H9 (cell line): ENCODE measurements at regions not wholly inside any gene's neighbourhood (a gene's known extent, or its start where the extent isn't known, plus 50 kb on each side); places are given as distances from the start of the nearest gene placed in this dataset.

Source experiments
- DNase-seq: peaks from one replicate; pipeline ENCODE4 v3.0.0-alpha.2; 2017
- H2AFZ ChIP-seq: one replicate; pipeline ENCODE4 v1.6.1; 2013; ENCODE audit warnings: mild to moderate bottlenecking, low read length, control low read depth, moderate library complexity
- H2AK5ac ChIP-seq: 2 replicates; pipeline ENCODE4 v1.6.1; 2013; ENCODE audit warnings: low read length, control low read depth, mixed read lengths; ENCODE audit not compliant: insufficient read length
- H2BK120ac ChIP-seq: one replicate; pipeline ENCODE4 v1.6.1; 2013; ENCODE audit warnings: low read depth, mild to moderate bottlenecking, low read length, control low read depth, inconsistent platforms; ENCODE audit not compliant: poor library complexity, severe bottlenecking
- H2BK12ac ChIP-seq: 2 replicates; pipeline ENCODE4 v1.6.1; 2013; ENCODE audit warnings: low read length, control low read depth, mixed read lengths, low read depth; ENCODE audit not compliant: insufficient read length
- H2BK15ac ChIP-seq: 2 replicates; pipeline ENCODE4 v1.6.1; 2013; ENCODE audit warnings: low read depth, low read length, control low read depth
- H2BK20ac ChIP-seq: one replicate; pipeline ENCODE4 v1.6.1; 2013; ENCODE audit warnings: low read depth, mild to moderate bottlenecking, low read length, control low read depth, inconsistent platforms; ENCODE audit not compliant: poor library complexity, severe bottlenecking
- H2BK5ac ChIP-seq: 2 replicates; pipeline ENCODE4 v1.6.1; 2013; ENCODE audit warnings: low read length, control low read depth, mixed read lengths; ENCODE audit not compliant: insufficient read length
- H3K14ac ChIP-seq: 2 replicates; pipeline ENCODE4 v1.6.1; 2013; ENCODE audit warnings: low read length, control low read depth; ENCODE audit not compliant: insufficient read depth
- H3K18ac ChIP-seq: 2 replicates; pipeline ENCODE4 v1.6.1; 2013; ENCODE audit warnings: low read depth, mild to moderate bottlenecking, mixed read lengths, low read length, control low read depth; ENCODE audit not compliant: insufficient read length
- H3K23ac ChIP-seq: 2 replicates; pipeline ENCODE4 v1.6.1; 2013; ENCODE audit warnings: low read length, control low read depth, mixed read lengths, low read depth; ENCODE audit not compliant: insufficient read length
- H3K23me2 ChIP-seq: 2 replicates; pipeline ENCODE4 v1.6.1; 2013; ENCODE audit warnings: low read depth, mild to moderate bottlenecking, mixed read lengths, low read length, control low read depth; ENCODE audit not compliant: insufficient read length, poor library complexity, severe bottlenecking
- H3K27ac ChIP-seq: 2 replicates; pipeline ENCODE4 v1.5.1; 2013; ENCODE audit warnings: low read length, control low read depth, mixed read lengths, low read depth; ENCODE audit not compliant: insufficient read length
- H3K27me3 ChIP-seq: 2 replicates; pipeline ENCODE4 v1.6.1; 2013; ENCODE audit warnings: low read length, control low read depth, inconsistent platforms; ENCODE audit not compliant: insufficient read depth
- H3K4ac ChIP-seq: 2 replicates; pipeline ENCODE4 v1.6.1; 2013; ENCODE audit warnings: low read depth, mild to moderate bottlenecking, control low read depth, inconsistent platforms, low read length, moderate library complexity
- H3K4me1 ChIP-seq: 2 replicates; pipeline ENCODE4 v1.6.1; 2013; ENCODE audit warnings: low read length, control low read depth, inconsistent platforms; ENCODE audit not compliant: insufficient read depth
- H3K4me2 ChIP-seq: 2 replicates; pipeline ENCODE4 v1.6.1; 2013; ENCODE audit warnings: low read length, control low read depth, mixed read lengths; ENCODE audit not compliant: insufficient read length, insufficient read depth
- H3K56ac ChIP-seq: 2 replicates; pipeline ENCODE4 v1.6.1; 2013; ENCODE audit warnings: low read depth, mild to moderate bottlenecking, mixed read lengths, low read length, control low read depth; ENCODE audit not compliant: insufficient read length
- H3K79me1 ChIP-seq: 2 replicates; pipeline ENCODE4 v1.6.1; 2013; ENCODE audit warnings: low read depth, mild to moderate bottlenecking, moderate library complexity, low read length, control low read depth, inconsistent platforms; ENCODE audit not compliant: insufficient read depth, poor library complexity, severe bottlenecking
- H3K79me2 ChIP-seq: 2 replicates; pipeline ENCODE4 v1.6.1; 2013; ENCODE audit warnings: low read length, control low read depth, inconsistent platforms; ENCODE audit not compliant: insufficient read depth
- H3K9ac ChIP-seq: 2 replicates; pipeline ENCODE4 v1.6.1; 2013; ENCODE audit warnings: low read length, control low read depth, mixed read lengths; ENCODE audit not compliant: insufficient read length; ENCODE audit errors: extremely low read depth
- H3K9me3 ChIP-seq: one replicate; pipeline ENCODE4 v1.6.1; 2013; ENCODE audit warnings: low read depth, low read length, inconsistent platforms; ENCODE audit not compliant: control insufficient read depth
- H3T11ph ChIP-seq: one replicate; pipeline ENCODE4 v1.6.1; 2013; ENCODE audit warnings: mild to moderate bottlenecking, low read length, control low read depth, inconsistent platforms
- H4K20me1 ChIP-seq: one replicate; pipeline ENCODE4 v1.6.1; 2013; ENCODE audit not compliant: control insufficient read depth, insufficient read length, insufficient read depth
- H4K5ac ChIP-seq: 2 replicates; pipeline ENCODE4 v1.6.1; 2013; ENCODE audit warnings: low read depth, mild to moderate bottlenecking, mixed read lengths, low read length, control low read depth; ENCODE audit not compliant: insufficient read length
- H4K8ac ChIP-seq: replicated peaks from 2 replicates; pipeline ENCODE4 v1.6.1; 2013; ENCODE audit warnings: low read length, control low read depth, mixed read lengths, low read depth; ENCODE audit not compliant: insufficient read length
- H4K91ac ChIP-seq: 2 replicates; pipeline ENCODE4 v1.6.1; 2013; ENCODE audit warnings: low read depth, mild to moderate bottlenecking, moderate library complexity, mixed read lengths, low read length, control low read depth; ENCODE audit not compliant: insufficient read length
- H3K27ac Mint-ChIP-seq, 3 experiments: 2 replicates in 2 of 3; 3 replicates in 1 of 3; pipeline ENCODE4 v1.8.0; 2020 to 2021; ENCODE audit warnings: mixed read lengths in 3 of 3, mild to moderate bottlenecking in 1 of 3, moderate library complexity in 1 of 3
- H3K27me3 Mint-ChIP-seq: 2 replicates; pipeline ENCODE4 v1.8.0; 2021; ENCODE audit warnings: low read depth, mild to moderate bottlenecking, moderate library complexity, mixed read lengths
- H3K36me3 Mint-ChIP-seq, 3 experiments: 2 replicates in 2 of 3; 3 replicates in 1 of 3; pipeline ENCODE4 v1.8.0; 2020 to 2021; ENCODE audit warnings: low read depth in 3 of 3, mixed read lengths in 3 of 3; ENCODE audit not compliant: insufficient read depth in 1 of 3
- H3K4me1 Mint-ChIP-seq, 2 experiments: 2 replicates each; pipeline ENCODE4 v1.8.0; 2020; ENCODE audit warnings: mixed read lengths in 2 of 2
- H3K4me3 Mint-ChIP-seq, 2 experiments: 2 replicates in 1 of 2; 3 replicates in 1 of 2; pipeline ENCODE4 v1.8.0; 2020 to 2021; ENCODE audit warnings: mild to moderate bottlenecking in 2 of 2, mixed read lengths in 2 of 2, moderate library complexity in 1 of 2
- H3K9me3 Mint-ChIP-seq, 2 experiments: 2 replicates in 1 of 2; 3 replicates in 1 of 2; pipeline ENCODE4 v1.8.0; 2020; ENCODE audit warnings: mild to moderate bottlenecking in 2 of 2, mixed read lengths in 2 of 2, moderate library complexity in 1 of 2
- CTCF ChIP-seq: fragments of 200-600 bp; sonication (generic); conservative IDR thresholded peaks from 3 replicates; pipeline ENCODE4 v1.8.0; 2021; ENCODE audit warnings: antibody characterized with exemption, mild to moderate bottlenecking
- WGBS: extraction: QIAGEN DNeasy Blood & Tissue Kit; methylation state at CpG from one replicate; pipeline ENCODE4 v1.1.7; 2013; ENCODE audit warnings: missing lambda C conversion rate, low lambda C conversion rate, mixed read lengths; ENCODE audit not compliant: insufficient read length; ENCODE audit errors: extremely low coverage; 5-methylcytosine and 5-hydroxymethylcytosine counted together

DNA sequence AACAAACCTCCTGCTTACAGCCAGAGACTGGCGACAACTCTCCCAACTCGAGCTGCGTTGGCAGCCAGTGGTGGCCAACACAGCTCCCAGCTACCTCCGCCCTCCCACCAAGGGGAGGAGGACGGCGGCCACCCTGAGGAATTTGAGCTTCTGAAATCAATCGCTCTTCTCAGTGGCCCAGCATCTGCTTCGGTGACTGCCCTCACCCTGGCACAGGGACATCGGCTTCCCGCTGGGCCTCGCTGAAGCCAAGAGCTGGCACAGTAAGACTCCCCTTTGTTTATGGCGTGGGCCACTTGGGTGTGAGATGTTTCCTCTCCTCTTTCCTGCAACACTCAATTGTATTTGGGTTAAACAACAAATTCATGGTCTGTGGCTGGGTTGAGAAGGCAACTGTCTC is 136.2 kb downstream of the ZBTB18 start:
- no peak overlapping the region for H2BK15ac ChIP-seq
- H4K5ac ChIP-seq = no peak overlapping the region
- no peaks in the 10 kb centered on the region for H4K20me1 ChIP-seq
- H3K4me1 Mint-ChIP-seq = peaks cover 13 to 17% of the 10 kb centered on the region in 2 experiments
- H3K14ac ChIP-seq = no peak overlapping the region
- H3K9me3 Mint-ChIP-seq = peaks cover 0 to 8% of the 10 kb centered on the region in 2 experiments; a peak in 3 of 5 replicates
- no peaks in the 10 kb centered on the region for H3K27me3 ChIP-seq
- DNase-seq = no peak
- H3K18ac ChIP-seq = no peak overlapping the region
- H3K23ac ChIP-seq = no peak overlapping the region
- no peak overlapping the region for H2BK120ac ChIP-seq
- H3K4ac ChIP-seq = no peak overlapping the region
- no peak overlapping the region for H2AFZ ChIP-seq
- no peaks in the 10 kb centered on the region for H3K23me2 ChIP-seq
- TF ChIP-seq CTCF = no peak
- H3K27ac Mint-ChIP-seq = no peak overlapping the region
- H2BK12ac ChIP-seq = no peak overlapping the region
- H3K56ac ChIP-seq = no peak overlapping the region
- H2AK5ac ChIP-seq = no peak overlapping the region
- no CpG with 5 or more reads among the region's 12 CpGs for WGBS
- no peaks in the 10 kb centered on the region for H3K9me3 ChIP-seq
- no peaks in the 10 kb centered on the region for H3K79me1 ChIP-seq
- no peaks in the 10 kb centered on the region for H3K79me2 ChIP-seq
- no peak overlapping the region for H3K9ac ChIP-seq
- peaks cover 0 to 12% (median 0%) of the 10 kb centered on the region in 3 experiments; a peak in 4 of 7 replicates for H3K36me3 Mint-ChIP-seq
- no peak overlapping the region for H3K4me2 ChIP-seq
- H4K8ac ChIP-seq = no peak overlapping the region
- no peak overlapping the region for H2BK20ac ChIP-seq
- H3K27ac ChIP-seq = no peak overlapping the region
- H3K27me3 Mint-ChIP-seq = no peaks in the 10 kb centered on the region
- no peaks in the 10 kb centered on the region; the same call in 1 of the 2 replicates for H3K4me1 ChIP-seq
- H3T11ph ChIP-seq = no peak overlapping the region
- no peak overlapping the region for H3K4me3 Mint-ChIP-seq
- no peak overlapping the region for H4K91ac ChIP-seq
- no peak overlapping the region for H2BK5ac ChIP-seq
